B cell (primary cell): ENCODE measurements at regions not wholly inside any gene's neighbourhood (a gene's known extent, or its start where the extent isn't known, plus 50 kb on each side); places are given as distances from the start of the nearest gene placed in this dataset.

Source experiments
- ATAC-seq: fragments of 200-7000 bp; cut with Tn5 transposase; one replicate; pipeline ENCODE4 v1.10.0; 2021; ENCODE audit warnings: low read depth, mild to moderate bottlenecking, moderate number of reproducible peaks, moderate library complexity
- CTCF ChIA-PET: fragments of 350-600 bp; sonication (Branson Sonifier 250); formaldehyde crosslinking; loops from one replicate; lab custom pipeline; 2021; ENCODE audit warnings: antibody characterized with exemption, inconsistent platforms; lab: Charles Lee
- POLR2A ChIA-PET: fragments of 350-600 bp; sonication (Branson Sonifier 250); formaldehyde crosslinking; loops from one replicate; lab custom pipeline; 2021; ENCODE audit warnings: antibody characterized with exemption; lab: Charles Lee
- DNase-seq: peaks from one replicate; pipeline ENCODE4 v3.0.0; 2013
- H2AFZ ChIP-seq: 2 replicates; pipeline ENCODE4 v1.6.1; 2012; ENCODE audit warnings: mild to moderate bottlenecking, low read depth, low read length; ENCODE audit not compliant: insufficient read depth, poor library complexity, severe bottlenecking
- H3K27ac ChIP-seq, 2 donors: 1 replicate in 1 of 2; 2 replicates in 1 of 2; pipeline ENCODE4 v1.5.1; 2012 to 2013; ENCODE audit warnings: low read length in 2 of 2, mild to moderate bottlenecking in 2 of 2, moderate library complexity in 1 of 2
- H3K27me3 ChIP-seq, 4 experiments: fragments of 200-600 bp in 1 of 4; sonication (generic) in 1 of 4; replicated peaks in 1 of 4; 1 replicate in 2 of 4; 2 replicates in 2 of 4; pipeline versions ENCODE4 v1.6.1 to v1.7.0; 2013 to 2016; ENCODE audit warnings: low read length in 3 of 4, mild to moderate bottlenecking in 2 of 4, mixed read lengths in 1 of 4, moderate library complexity in 1 of 4; ENCODE audit not compliant: insufficient read depth in 4 of 4, control insufficient read depth in 3 of 4; ENCODE audit errors: control extremely low read depth in 1 of 4
- H3K36me3 ChIP-seq, 2 experiments: replicated peaks in 1 of 2; 1 replicate in 1 of 2; 2 replicates in 1 of 2; pipeline versions ENCODE4 v1.6.1 to v1.7.1; 2013; ENCODE audit warnings: low read length in 1 of 2; ENCODE audit not compliant: insufficient read depth in 2 of 2, control insufficient read depth in 1 of 2; ENCODE audit errors: control extremely low read depth in 1 of 2, extremely low read depth in 1 of 2
- H3K4me1 ChIP-seq, 2 donors: fragments of 200-600 bp in 1 of 2; sonication (generic) in 1 of 2; 1 replicate in 1 of 2; 2 replicates in 1 of 2; pipeline versions ENCODE4 v1.5.1 to v1.6.1; 2013 to 2017; ENCODE audit warnings: low read length in 2 of 2; ENCODE audit not compliant: control insufficient read depth in 2 of 2, insufficient read depth in 2 of 2
- H3K4me2 ChIP-seq: replicated peaks from 2 replicates; pipeline ENCODE3; 2012; ENCODE audit warnings: mild to moderate bottlenecking, low read depth, low read length; ENCODE audit not compliant: poor library complexity, severe bottlenecking
- H3K4me3 ChIP-seq, 5 experiments: fragments of 200-600 bp in 1 of 5; sonication (generic) in 1 of 5; 1 replicate in 3 of 5; 2 replicates in 2 of 5; pipeline versions ENCODE4 v1.5.1 to v1.7.0; 2011 to 2016; ENCODE audit warnings: low read length in 4 of 5, mild to moderate bottlenecking in 4 of 5, low read depth in 2 of 5, control low read depth in 1 of 5, moderate library complexity in 1 of 5; ENCODE audit not compliant: insufficient read depth in 1 of 5; ENCODE audit errors: control extremely low read depth in 1 of 5, extremely low read depth in 1 of 5
- H3K79me2 ChIP-seq: fragments of 200-600 bp; sonication (generic); one replicate; pipeline ENCODE4 v1.6.0; 2016; ENCODE audit warnings: low read length; ENCODE audit not compliant: control insufficient read depth, insufficient read depth
- H3K9ac ChIP-seq: fragments of 200-600 bp; sonication (generic); 2 replicates; pipeline ENCODE4 v1.6.1; 2017; ENCODE audit warnings: mild to moderate bottlenecking, low read length, moderate library complexity
- H3K9me3 ChIP-seq, 3 donors: one replicate each; pipeline versions ENCODE4 v1.6.1 to v1.7.1; 2013; ENCODE audit warnings: low read length in 2 of 3; ENCODE audit not compliant: control insufficient read depth in 2 of 3, insufficient read depth in 1 of 3; ENCODE audit errors: control extremely low read depth in 1 of 3
- H4K20me1 ChIP-seq: 2 replicates; pipeline ENCODE4 v1.6.0; 2012; ENCODE audit warnings: mild to moderate bottlenecking, low read length; ENCODE audit not compliant: insufficient read depth, control insufficient read depth, poor library complexity, severe bottlenecking
- H3K27ac Mint-ChIP-seq: one replicate; pipeline ENCODE4 v1.8.0; 2021; ENCODE audit warnings: mixed read lengths
- H3K27me3 Mint-ChIP-seq: one replicate; pipeline ENCODE4 v1.8.0; 2021; ENCODE audit warnings: mixed read lengths
- H3K4me1 Mint-ChIP-seq: one replicate; pipeline ENCODE4 v1.8.0; 2021; ENCODE audit warnings: mixed read lengths
- H3K4me3 Mint-ChIP-seq: one replicate; pipeline ENCODE4 v1.8.0; 2021; ENCODE audit warnings: mixed read lengths
- H3K9me3 Mint-ChIP-seq: one replicate; pipeline ENCODE4 v1.8.0; 2022; ENCODE audit warnings: mixed read lengths; ENCODE audit not compliant: insufficient read depth
- EZH2 ChIP-seq: IDR thresholded peaks from 2 replicates; pipeline ENCODE4 v1.6.1; 2012; ENCODE audit warnings: borderline replicate concordance, low read depth, mild to moderate bottlenecking, moderate library complexity, low read length; ENCODE audit not compliant: insufficient read depth, poor library complexity, severe bottlenecking
- WGBS: methylation state at CpG from one replicate; pipeline ENCODE4 v1.1.5; 2013; ENCODE audit warnings: missing lambda C conversion rate; ENCODE audit not compliant: insufficient coverage; 5-methylcytosine and 5-hydroxymethylcytosine counted together
- intact Hi-C: fragments of 100-400 bp; cut with micrococcal nuclease; formaldehyde crosslinking; loops from one replicate; pipeline ENCODE4 v1.10.0; 2022
- TF ChIP-seq, protein P1 (sequence below): fragments of 200-600 bp; IDR thresholded peaks from one replicate; pipeline ENCODE4 v1.8.0; 2022; ENCODE audit warnings: antibody characterized with exemption, mild to moderate bottlenecking

DNA sequence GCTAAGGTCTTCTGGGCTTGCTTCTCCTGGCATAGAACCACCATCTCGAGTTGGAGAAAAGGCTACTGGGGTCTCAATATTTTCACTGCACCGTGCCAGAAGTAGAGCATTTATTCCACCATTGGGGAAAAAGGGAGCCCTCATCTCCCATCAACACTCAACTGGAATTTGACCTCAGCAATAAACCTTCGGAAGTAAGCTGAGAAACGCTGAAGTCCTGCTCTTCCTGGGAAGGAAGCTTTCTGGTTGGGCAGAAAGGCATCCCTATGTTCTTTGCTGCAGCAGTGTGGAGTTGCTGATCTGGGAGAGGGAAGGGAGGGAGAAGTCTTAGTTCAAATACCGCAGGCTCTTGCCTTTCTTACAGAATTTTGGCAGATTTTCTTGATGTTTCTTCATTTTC, 368.8 kb downstream of the NUP35 start:
- Histone ChIP-seq H3K4me3 (no peak overlapping the region), H3K9me3 (no peaks in the 10 kb centered on the region), H3K27ac (no peak overlapping the region), H4K20me1 (no peaks in the 10 kb centered on the region), H3K9ac (no peak overlapping the region), H3K4me2 (no peak overlapping the region), H3K27me3 (no peaks in the 10 kb centered on the region), H3K79me2 (no peaks in the 10 kb centered on the region), H3K4me1 (peaks cover 3 to 9% of the 10 kb centered on the region in 2 donors), H2AFZ (no peak overlapping the region), H3K36me3 (no peaks in the 10 kb centered on the region)
- POLR2A ChIA-PET, result no interaction called here
- no peaks in the 10 kb centered on the region for H3K9me3 Mint-ChIP-seq
- no peak overlapping the region for H3K27ac Mint-ChIP-seq
- no peak overlapping the region for H3K4me3 Mint-ChIP-seq
- intact Hi-C loops, result no loop called here
- H3K4me1 Mint-ChIP-seq, result peaks cover 10% of the 10 kb centered on the region
- TF ChIP-seq, protein P1, sequence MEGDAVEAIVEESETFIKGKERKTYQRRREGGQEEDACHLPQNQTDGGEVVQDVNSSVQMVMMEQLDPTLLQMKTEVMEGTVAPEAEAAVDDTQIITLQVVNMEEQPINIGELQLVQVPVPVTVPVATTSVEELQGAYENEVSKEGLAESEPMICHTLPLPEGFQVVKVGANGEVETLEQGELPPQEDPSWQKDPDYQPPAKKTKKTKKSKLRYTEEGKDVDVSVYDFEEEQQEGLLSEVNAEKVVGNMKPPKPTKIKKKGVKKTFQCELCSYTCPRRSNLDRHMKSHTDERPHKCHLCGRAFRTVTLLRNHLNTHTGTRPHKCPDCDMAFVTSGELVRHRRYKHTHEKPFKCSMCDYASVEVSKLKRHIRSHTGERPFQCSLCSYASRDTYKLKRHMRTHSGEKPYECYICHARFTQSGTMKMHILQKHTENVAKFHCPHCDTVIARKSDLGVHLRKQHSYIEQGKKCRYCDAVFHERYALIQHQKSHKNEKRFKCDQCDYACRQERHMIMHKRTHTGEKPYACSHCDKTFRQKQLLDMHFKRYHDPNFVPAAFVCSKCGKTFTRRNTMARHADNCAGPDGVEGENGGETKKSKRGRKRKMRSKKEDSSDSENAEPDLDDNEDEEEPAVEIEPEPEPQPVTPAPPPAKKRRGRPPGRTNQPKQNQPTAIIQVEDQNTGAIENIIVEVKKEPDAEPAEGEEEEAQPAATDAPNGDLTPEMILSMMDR, result no peak
- no peak for TF ChIP-seq EZH2
- WGBS, result 70% methylated on average over 2 of the region's 5 CpGs
- CTCF ChIA-PET, result no interaction called here
- no peaks in the 10 kb centered on the region for H3K27me3 Mint-ChIP-seq
- DNase-seq (no peak), ATAC-seq (no peak)

DNA sequence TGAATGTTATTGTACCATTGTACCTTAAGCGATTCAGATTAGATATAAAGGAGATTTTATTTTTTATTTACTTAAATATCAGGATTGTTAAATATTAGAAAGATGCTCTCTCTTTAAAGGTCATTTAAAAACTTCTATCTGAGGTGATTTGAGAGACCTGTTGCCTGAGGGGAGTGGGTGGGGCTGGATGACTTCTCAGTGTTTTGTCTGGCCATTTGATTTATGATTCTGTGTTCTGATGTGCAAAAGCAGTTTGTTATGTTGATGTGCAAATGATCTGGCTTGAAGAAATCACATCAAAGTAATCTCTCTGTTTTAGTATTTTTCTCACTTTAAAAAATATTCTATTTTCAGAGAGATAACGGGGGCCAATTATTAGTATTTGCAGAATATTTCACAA, 370.8 kb downstream of the NUP35 start:
- ChIA-PET CTCF (no interaction called here), POLR2A (no interaction called here)
- no peak for ATAC-seq
- no peaks in the 10 kb centered on the region for H3K9me3 ChIP-seq
- TF ChIP-seq, protein P1, result no peak
- no peak for TF ChIP-seq EZH2
- no peaks in the 10 kb centered on the region for H4K20me1 ChIP-seq
- H3K4me1 Mint-ChIP-seq, result peaks cover 10% of the 10 kb centered on the region
- no CpG with 5 or more reads among the region's 2 CpGs for WGBS
- peaks cover 3 to 9% of the 10 kb centered on the region in 2 donors for H3K4me1 ChIP-seq
- H3K4me3 ChIP-seq, result no peak overlapping the region
- intact Hi-C loops, result no loop called here
- no peak overlapping the region for H2AFZ ChIP-seq
- no peak overlapping the region for H3K4me2 ChIP-seq
- no peak overlapping the region for H3K27ac Mint-ChIP-seq
- no peaks in the 10 kb centered on the region for H3K27me3 ChIP-seq
- no peak overlapping the region for H3K27ac ChIP-seq
- H3K9ac ChIP-seq, result no peak overlapping the region
- no peaks in the 10 kb centered on the region for H3K27me3 Mint-ChIP-seq
- no peaks in the 10 kb centered on the region for H3K9me3 Mint-ChIP-seq
- DNase-seq, result no peak
- H3K4me3 Mint-ChIP-seq, result no peak overlapping the region
- H3K79me2 ChIP-seq, result no peaks in the 10 kb centered on the region
- no peaks in the 10 kb centered on the region for H3K36me3 ChIP-seq
